ENCODE measurements at regions not wholly inside any gene's neighbourhood (a gene's known extent, or its start where the extent isn't known, plus 50 kb on each side); places are given as distances from the start of the nearest gene placed in this dataset.
"Not testable (repeated sequence)": the region's sequence is repeated elsewhere in the genome, so short reads cannot be mapped to it uniquely, and the experiment has no call there.

DNA sequence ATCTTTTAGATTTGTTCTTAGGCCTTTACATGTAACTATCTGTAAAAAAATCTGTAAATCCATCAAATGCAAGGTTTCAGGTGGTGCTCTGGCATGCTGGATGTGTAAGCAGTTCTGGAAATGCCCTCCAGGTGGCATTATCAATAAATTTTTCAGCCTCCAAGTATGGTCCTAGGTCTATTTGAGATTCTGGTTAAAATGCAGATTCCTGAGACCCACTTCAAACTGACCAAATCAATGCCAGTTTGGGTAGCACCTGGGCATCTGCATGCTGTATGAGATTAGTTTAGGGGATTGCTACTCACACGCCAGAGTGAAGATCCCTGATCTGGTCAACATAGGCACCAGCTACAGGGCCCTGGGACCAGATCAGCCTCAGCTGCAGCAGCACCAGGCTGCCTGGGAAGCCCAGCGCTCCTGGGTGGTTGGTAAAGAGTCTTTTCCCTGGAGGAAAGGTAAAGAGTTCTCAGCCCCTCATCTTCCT is 507.3 kb upstream of the CITED2 start:
- peak; percentile 62 for DNase-seq

DNA sequence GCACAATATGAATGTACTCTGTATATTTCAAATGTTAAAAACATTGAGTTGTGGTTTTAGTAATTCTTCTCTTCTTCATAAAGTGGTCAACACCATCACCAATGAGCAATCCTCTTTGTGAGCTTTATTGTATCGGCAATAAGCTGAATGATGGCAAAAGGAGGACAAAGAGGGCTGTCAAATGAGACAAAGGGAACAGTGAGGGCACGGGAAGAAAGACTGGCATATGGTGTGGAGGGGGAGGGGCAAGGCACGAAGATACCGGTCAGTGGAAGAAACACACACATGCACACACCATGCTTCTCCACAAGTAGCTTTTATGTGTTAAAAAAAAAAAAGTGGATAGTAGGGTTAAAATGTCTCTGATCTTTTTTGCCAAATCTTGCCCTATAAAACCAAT is 506.8 kb upstream of the CITED2 start:
- no peak for DNase-seq

DNA sequence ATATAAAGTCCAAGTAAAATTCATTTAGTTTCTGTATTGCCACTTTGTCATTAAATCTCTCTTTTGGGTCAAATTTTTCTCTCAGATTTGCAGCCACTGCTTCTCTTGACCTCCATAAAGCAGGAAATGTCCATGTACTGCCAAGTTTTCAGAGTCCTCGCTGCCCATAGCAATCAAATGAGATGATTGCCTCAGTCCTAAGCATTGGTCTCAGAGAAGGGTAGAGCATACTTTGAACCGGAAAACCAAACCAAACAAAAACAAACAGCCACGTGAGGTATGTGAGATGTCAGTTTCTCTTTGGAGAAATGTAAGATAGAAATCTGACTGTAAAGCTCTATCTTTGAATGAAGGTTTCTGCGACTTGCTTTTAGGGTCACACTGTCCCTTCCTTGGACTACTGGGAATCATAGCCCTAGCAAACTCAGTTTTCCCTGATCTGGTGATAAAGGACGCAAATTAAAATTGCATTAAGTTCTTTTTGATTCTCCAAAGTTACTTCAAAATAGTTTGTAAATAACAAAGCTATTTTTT is 505.4 kb upstream of the CITED2 start:
- no peak for DNase-seq

DNA sequence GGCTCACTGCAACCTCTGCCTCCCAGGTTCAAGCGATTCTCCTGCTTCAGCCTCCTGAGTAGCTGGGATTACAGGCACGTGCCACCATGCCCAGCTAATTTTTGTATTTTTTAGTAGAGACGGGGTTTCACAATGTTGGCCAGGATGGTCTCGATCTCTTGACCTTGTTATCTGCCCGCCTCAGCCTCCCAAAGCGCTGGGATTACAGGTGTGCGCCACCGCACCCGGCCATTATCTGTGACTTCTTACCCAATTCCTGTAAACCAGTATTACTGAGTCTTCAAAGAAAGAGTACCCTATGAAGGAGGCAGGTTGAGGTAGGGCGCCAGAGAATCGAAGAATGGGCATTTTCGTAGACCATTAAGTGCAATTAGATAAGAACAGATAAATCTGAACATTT is 504.8 kb upstream of the CITED2 start:
- DNase-seq, result not testable (repeated sequence)

DNA sequence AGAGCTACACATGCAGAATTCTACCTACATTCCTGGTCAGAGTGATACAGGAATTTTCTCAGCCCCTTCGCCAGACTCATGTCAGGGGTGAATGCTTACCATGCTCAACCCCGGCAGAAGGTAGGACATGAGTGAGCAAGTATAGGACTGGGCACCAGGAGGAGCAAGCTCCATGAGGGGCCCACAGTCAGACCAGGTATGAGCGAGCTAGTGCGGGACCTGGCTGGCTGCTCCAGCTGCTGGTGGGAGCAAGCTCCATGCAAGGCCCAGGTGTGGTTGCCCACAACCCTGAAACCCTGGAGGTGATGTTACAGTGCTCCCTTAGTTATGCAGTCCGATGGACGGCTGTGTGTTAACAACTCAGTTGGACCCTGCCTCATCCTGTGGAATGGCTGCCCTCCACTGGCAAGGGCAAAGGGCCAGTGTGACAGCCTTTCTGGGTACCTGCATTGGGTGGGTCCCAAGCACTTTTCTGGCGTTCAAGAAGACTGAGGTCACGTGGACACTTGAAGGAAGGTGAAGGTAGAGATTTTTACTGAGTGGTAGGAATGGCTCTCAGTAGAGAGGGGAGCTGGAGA is 503.5 kb upstream of the CITED2 start:
- no peak for DNase-seq

DNA sequence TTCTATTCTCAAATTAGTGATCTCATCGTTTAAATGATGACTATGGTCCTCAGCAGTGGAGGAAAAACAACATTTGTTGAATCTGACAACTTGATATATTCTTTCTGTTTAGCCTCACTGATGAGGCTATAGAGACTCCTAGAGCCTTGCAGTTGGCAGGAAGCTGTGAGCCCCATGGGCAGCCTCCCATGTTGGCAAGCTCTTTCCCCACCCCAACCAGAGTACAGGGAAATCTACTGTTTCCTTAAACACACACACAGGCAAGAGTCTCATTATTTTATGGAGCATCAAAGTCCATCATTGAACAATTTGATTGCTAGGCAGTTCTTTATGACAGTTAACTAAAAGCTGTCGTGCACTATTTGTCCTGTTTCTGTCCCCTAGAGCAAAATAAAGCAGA is 498.2 kb upstream of the CITED2 start:
- DNase-seq, result no peak

DNA sequence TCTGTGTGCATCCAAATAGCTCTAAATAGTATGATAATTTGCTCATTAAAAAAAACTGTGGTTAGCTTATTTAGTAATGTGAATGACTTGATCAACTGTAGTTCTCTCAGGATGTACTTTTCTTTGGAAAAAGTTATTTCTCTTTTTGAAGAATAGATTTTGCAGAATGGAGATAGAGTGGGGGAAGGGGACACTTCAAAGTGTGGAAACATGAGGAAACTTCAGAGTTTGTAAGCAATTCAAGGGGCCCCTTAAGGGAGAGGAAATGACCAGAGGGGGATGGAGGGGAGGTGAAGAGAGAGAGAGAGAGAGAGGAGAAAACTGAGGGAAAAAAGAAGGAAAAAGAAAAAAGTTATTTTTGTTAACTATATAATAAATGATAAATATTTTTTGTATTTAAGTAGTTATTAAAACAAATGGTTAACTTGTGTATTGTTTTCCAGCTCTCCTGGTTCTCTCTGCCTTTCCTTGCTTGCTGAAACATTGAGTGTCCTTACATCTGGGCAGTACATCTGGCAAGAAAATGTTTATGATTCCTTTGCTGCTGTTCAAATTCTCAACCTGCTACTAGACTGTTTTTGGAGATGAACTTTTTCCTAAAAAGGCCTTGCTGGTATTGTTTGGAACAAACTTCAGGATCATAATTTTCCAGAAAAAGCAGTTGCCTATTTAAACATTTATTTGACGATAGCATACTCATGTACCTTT is 497.5 kb upstream of the CITED2 start:
- DNase-seq, result no peak

DNA sequence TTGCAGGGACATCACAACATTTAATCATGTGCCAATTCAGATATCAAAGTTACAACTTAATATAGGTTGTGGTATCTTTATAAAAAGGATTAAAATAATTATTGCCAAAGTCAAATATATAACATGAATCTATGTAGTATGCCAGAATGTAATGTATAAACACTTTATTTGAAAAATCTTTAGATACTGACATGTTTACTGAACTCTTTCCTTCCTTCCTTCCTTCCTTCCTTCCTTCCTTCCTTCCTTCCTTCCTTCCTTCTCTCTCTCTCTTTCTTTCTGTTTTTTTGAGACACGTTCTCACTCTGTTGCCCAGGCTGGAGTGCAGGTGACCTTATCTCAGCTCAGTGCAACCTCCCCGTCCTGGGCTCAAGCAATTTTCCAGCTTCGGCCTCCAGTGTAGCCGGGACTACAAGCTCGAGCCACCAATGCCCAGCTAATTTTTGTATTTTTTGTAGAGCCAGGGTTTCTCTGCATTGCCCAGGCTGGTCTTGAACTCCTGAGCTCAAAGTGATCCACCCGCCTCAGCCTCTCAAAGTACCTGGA is 496.8 kb upstream of the CITED2 start:
- no peak for DNase-seq

DNA sequence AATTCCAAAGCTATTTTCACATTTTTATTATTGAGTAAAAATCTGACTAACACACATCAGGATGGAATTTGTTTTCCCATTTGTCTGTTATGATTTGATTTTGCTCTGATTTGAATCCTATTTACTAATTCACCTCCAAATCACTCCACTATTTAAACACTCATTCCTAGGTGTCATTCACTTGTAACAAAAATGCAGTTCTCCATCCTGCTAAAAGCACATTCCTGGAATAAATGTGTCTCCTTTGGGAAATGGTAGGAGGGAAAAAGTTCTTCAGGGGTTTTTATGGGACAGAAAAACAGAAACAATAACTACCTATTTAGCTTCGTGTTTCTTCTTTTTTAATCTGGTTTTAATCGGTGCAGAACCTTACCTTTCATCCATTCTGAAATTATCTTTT is 494.1 kb upstream of the CITED2 start:
- no peak for DNase-seq

DNA sequence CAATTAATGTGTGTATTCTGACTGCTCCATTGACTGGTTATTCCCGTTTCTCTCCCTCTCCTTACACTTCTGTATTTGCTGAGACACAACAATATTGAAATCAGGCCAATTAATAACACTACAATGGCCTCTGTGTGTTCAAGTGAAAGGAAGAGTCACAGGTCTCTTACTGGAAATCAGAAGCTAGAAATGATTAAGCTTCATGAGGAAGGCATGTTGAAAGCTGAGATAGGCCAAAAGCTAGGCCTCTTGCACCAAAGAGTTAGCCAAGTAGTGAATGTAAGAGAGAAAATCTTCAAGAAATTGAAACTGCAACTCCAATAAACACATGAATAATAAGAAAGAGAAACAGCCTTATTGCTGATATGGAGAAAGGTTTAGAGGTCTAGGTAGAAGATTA is 489.5 kb upstream of the CITED2 start:
- no peak for DNase-seq

DNA sequence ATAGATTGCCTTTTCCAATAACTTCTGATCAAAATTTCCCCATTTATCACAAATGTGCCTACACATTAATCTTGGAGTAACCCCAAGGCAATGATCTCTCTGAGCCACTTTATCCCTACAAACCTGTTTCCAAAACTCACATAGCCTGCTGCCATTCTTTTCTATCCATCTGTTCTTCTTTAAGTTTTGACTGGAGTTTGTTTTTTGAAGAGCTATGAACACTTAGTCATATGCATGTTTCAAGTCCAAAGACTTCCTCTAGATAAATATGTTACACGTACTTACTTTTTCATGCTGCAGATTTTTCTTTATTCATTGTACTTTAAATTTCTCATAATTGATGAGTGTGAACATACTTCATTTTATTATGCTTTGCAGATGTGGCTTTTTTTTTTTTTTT is 488.9 kb upstream of the CITED2 start:
- DNase-seq, result no peak

DNA sequence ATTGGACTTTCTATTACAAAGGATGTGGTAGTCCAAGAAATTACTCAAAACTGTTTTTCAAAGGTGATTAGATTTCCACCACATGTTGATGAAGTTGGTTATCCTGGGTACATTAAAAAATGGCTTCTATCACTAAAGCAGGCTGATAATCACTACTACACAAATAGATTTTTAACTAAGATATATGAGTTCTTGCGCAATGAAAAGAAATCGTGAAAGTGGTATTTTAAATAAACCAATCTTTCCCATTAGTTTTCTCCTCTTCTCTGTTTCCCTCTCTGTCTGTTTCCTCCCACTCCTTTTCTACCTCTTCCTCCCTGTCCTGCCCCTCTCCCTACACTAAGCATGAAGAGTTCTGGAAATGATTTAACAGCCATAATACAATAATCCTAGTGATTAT is 487.9 kb upstream of the CITED2 start:
- no peak for DNase-seq

DNA sequence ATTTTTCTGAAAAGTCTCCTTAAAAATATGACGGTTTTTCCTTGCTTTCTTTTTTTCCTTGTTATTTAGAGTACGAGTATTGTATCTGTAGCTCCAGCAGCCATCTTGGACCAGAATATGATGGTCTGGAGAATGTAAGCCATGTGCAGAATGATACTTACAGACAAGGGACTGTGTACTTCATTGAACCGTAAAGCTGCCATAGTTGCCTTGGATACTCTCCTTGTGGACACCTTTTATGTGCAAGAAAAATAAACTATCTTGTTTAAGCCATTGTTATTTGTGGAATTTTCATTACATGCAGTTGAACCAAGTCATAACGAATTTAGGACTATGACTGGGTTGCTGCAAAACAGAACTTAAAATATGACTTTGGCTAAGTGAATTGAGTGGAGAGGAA is 485.8 kb upstream of the CITED2 start:
- no peak for DNase-seq

DNA sequence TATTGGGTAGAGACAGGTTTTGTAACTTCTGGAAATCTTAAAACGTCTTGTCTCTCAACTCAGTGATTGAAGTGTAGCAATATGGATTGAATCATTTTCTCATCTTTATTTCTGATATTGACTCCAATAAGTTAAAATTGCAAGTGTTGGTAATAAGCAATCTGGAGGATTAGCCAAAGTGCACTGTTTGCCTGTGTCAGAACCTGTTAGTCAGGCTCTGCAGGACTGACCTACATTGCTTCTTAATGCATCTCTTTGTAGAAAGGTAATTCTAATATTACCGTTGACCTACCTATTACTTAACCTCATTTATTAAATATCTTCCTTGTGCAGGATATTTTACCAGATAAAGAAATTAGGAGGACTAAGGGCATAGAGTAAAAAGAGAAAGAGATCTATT is 484.0 kb upstream of the CITED2 start:
- no peak for DNase-seq

DNA sequence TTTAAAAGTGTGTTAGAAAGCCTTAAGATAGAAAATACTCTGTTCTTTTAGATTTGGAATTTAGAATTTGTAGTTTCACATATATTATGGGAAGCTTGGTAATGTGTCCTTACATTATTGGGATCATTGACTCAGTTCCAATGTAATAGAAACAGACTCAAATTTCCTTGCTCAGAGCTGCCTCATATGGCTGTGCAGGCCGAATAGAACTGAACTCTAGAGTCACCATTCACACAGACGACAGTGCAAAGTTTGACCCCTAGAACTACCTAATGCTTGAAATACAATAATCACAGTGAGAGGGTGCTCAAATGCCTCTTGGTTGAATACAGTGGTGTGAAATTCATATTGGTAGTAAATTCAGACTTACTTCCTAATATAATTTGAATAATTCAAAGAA is 482.7 kb upstream of the CITED2 start:
- DNase-seq, result no peak

DNA sequence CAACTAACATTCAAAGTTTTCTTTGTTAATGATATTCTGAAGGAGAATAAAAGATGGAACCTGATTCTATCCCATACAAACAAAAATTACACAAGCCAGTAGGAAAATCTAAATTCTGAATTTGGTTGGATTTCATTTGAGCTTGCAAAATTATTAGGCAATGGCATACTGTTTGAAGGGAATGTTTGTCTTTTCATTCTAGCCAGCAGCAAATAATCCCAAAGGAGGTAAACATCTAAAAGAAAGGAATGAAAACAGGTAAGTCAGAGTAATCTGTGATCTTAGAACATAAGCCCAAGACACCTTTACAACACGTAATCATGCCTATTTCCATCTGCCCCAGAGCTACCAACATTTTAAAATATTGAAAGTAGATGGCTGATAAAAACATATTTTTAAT is 482.1 kb upstream of the CITED2 start:
- DNase-seq, result no peak

DNA sequence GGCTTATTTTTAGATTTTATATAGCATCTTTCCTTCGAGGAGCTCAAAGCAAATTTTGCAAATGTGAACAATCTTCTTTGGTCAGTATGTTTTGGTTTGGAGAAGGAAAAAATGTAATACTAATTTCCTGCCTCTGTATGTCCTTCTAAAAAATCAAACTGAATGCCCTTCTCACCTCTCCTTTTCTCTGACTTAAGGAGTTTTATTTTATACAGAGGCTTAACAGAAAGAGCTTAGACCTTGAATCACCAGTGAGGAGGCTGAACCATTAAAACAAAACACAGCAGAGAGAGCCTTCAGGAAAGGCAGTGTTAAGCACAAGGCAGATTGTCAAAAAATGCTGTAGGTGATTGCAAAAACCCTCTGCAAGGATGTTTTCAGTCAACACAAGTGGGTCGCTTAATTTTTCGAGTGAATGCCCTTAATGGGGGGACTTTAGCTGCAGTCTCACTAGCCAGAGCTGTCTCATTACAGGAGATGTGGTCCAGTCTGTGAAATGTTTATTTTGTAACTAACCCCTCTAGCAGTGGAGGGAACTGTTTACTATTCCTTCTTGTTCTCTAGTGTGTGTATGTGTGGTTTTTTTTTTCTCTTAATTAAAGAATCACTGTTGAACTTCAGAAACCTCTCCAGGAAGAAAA is 481.3 kb upstream of the CITED2 start:
- DNase-seq, result no peak

DNA sequence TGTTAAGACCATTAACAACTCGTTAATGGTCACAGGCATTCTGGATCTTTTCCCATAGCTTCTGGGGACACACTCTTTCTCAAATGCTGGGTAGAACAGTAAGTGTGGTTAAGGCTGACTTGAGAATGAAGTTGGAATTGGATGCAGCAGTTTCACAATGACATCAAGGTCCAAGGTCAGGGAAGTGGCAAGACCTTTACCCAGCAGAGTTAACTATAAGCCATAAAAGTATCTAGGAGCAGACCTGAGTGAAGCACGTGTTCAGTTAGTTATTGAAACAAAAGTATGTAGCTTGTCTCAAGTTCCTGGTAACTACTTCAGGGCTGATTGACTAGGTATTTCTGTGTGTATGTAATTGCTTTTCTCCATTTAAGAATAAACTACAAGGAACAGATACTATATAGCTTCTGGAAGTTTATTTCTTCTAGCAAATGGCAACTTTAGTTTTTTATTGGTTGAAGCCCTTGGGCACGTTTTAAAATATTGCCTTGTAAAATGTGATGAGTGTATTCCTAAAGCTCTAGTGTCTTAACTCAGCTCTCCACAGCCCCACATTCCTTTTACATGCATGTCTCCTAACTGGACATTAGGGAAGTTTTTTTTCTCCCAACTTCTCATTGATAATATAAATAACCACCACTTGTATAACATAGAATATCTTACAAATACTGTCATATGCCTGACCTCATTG is 479.0 kb upstream of the CITED2 start:
- no peak for DNase-seq

DNA sequence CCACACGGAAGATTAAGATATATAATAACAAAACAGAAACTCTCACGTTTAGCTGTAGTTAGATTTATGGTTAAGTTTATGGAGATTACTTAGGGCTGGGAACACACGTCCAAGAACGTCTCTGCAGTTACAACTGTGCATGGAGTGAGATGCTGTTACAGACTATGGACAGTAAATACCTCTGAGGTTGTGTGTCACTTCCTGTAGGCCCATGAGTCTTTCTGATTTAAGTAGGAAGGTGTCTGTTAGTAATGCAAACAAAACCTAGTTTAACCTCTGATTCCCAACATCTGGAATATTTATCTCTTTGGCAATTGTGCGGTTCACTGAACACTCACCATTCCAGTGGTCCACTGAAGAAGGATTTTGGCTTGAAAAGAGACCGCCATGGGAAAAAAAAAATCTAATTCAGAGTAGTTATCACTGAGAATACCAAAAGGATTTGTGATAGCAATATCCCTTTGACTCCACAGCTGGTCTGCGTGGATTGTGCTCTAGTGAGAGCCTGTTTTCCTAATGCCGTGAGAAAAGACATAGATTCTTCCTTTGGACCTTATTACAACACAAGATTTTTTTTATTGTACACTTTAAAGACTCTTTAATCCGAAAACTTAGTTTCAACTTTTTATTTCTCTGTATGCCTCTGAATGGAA is 478.2 kb upstream of the CITED2 start:
- DNase-seq, result no peak

DNA sequence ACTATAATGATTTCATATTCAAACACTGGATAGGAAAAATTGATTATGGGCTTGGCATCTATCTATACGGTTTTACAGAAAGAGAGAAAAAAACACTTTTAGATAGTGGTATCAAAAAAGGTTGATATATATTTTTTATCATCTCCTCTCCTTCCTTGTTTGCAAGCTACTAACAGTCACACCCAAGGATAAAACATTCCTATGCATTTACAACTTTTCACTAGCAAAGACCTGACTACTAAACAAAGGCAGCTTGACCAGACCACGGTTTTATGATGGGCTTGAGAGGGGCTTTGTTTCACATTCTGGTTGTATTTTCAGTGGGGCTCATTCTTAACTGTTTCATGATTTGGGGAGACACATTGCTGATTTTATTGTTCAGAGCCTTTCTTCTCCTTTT is 477.6 kb upstream of the CITED2 start:
- DNase-seq, result no peak

DNA sequence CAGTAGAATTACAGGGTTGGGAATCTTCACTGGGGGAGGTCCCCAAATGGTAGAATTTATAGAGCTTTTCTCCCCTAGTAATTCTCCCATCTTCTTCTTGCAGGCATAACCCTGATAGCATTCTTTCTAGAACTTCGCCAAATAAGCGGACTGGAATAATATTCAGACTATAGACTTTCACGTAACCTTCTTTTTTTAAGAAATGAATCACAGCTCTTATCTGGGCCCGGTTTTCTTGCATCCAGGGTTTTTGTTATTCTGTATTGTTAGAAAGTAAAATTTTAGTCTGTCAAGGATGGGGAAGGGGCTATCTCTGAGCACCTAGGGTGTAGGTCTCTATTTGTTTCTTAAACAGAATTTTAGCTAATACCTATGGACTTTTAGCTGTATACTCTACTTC is 476.8 kb upstream of the CITED2 start:
- DNase-seq, result no peak

DNA sequence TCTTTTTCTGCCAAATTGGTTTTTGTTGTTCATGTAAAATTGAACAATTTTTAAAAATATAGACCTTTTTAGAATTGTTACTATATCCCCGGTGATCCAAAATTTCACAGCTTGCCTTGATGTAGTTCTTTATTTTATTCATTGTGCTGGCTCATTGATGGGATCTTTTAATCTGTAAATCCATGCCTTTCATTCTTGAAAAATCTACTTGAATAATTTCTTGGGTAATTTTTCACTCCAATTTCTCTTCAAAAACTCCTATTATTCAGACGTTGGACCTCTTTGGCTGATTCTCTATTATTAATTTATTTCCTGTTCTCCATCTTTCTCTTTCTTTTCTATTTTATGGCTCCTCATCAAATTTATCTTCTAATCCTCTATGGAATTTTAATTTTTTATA is 476.1 kb upstream of the CITED2 start:
- no peak for DNase-seq

DNA sequence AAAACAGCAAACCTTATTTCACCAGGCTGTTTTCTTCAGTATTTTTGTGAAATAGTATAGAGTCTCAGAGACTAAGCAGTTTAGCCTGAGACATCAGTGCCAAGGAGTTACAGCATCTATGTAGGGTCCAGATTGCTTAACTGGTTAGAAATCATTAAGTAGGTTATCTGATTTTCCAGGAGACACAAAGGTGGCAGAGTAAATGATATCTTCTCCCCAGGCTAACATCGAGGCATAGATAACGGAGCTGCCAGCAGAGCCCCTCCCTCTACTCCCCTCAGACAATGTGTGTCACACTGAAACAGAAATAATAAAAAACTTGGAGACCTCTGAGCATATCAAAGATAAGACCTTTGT is 473.0 kb upstream of the CITED2 start:
- peak; percentile 62 for DNase-seq

All from hematopoietic multipotent progenitor cell treated with erythropoietin and hydrocortisone succinate and interleukin-3 and kit ligand, for 8 days (in vitro differentiated cells).